HCT116 (cell line): ENCODE measurements at regions not wholly inside any gene's neighbourhood (a gene's known extent, or its start where the extent isn't known, plus 50 kb on each side); places are given as distances from the start of the nearest gene placed in this dataset.

ENCODE experiments used
- ATAC-seq: fragments of 200-7000 bp; cut with Tn5 transposase; 2 replicates; pipeline ENCODE4 v1.9.1; 2020; ENCODE audit warnings: mild to moderate bottlenecking, moderate library complexity
- BruUV-seq: library from RNA; stranded (reverse); fragments of 400-500 nt; replicated peaks from 2 replicates; lab custom pipeline; 2021; lab: Mats Ljungman, UMichigan
- CTCF ChIA-PET: fragments of 300-600 bp; sonication (Branson Sonifier 250); formaldehyde crosslinking; loops from one replicate; lab custom pipeline; 2021; ENCODE audit warnings: antibody characterized with exemption; lab: Charles Lee
- POLR2A ChIA-PET: fragments of 300-600, 350-600 bp; sonication (Branson Sonifier 250); formaldehyde crosslinking; loops from one replicate; lab custom pipeline; 2021; ENCODE audit warnings: antibody characterized with exemption; lab: Charles Lee
- RAD21 ChIA-PET, 2 experiments: fragments of 300-600 bp; sonication (Branson Sonifier 250); formaldehyde crosslinking; loops; one replicate each; lab custom pipeline; 2023; ENCODE audit warnings: low total read pairs in 2 of 2; ENCODE audit not compliant: uncharacterized antibody in 2 of 2, unreplicated experiment in 2 of 2, low non-redundant PET in 1 of 2; lab: Charles Lee
- DNase-seq: peaks from one replicate; pipeline ENCODE4 v3.0.0-alpha.2; 2010; ENCODE audit warnings: low read depth, low spot score
- H2AFZ ChIP-seq: fragments of 200-600 bp; shearing (Covaris generic), sonication (generic); 2 replicates; pipeline ENCODE4 v1.6.1; 2017; ENCODE audit warnings: low read depth, mixed run types, mixed read lengths, antibody characterized with exemption, low read length; ENCODE audit not compliant: poor library complexity, severe bottlenecking
- H3K27ac ChIP-seq: 2 replicates; pipeline ENCODE4 v1.5.1; 2012; ENCODE audit warnings: low read depth, low read length
- H3K27me3 ChIP-seq: fragments of 200-600 bp; sonication (generic); 2 replicates; pipeline ENCODE4 v1.6.1; 2016; ENCODE audit warnings: mixed run types, low read length, mixed read lengths; ENCODE audit not compliant: insufficient read depth
- H3K36me3 ChIP-seq, 2 experiments: fragments of 200-500 bp in 1 of 2; fragments of 200-600 bp in 1 of 2; sonication (Bioruptor generic) in 1 of 2; sonication (generic) in 1 of 2; 2 replicates each; pipeline versions ENCODE4 v1.5.1 to v1.6.1; 2014 to 2016; ENCODE audit warnings: low read length in 2 of 2, inconsistent platforms in 1 of 2, mixed read lengths in 1 of 2, mixed run types in 1 of 2; ENCODE audit not compliant: insufficient read depth in 2 of 2, control insufficient read depth in 1 of 2
- H3K4me1 ChIP-seq, 2 experiments: fragments of 200-600 bp in 1 of 2; sonication (generic) in 1 of 2; 2 replicates each; pipeline versions ENCODE4 v1.5.1 to v1.6.1; 2012 to 2017; ENCODE audit warnings: low read length in 2 of 2, inconsistent platforms in 1 of 2, mild to moderate bottlenecking in 1 of 2, mixed read lengths in 1 of 2, mixed run types in 1 of 2, moderate library complexity in 1 of 2; ENCODE audit not compliant: insufficient read depth in 2 of 2, control insufficient read depth in 1 of 2
- H3K4me2 ChIP-seq: fragments of 200-600 bp; sonication (generic); 2 replicates; pipeline ENCODE4 v1.6.1; 2017; ENCODE audit warnings: mixed run types, low read length, mixed read lengths
- H3K4me3 ChIP-seq, 2 experiments: fragments of 200-600 bp in 1 of 2; sonication (generic) in 1 of 2; replicated peaks in 1 of 2; 2 replicates each; pipeline ENCODE4 v1.5.1; 2011 to 2016; ENCODE audit warnings: low read length in 2 of 2, control low read depth in 1 of 2, low read depth in 1 of 2, mild to moderate bottlenecking in 1 of 2, mixed read lengths in 1 of 2, mixed run types in 1 of 2
- H3K79me2 ChIP-seq: fragments of 200-600 bp; sonication (generic); 2 replicates; pipeline ENCODE4 v1.6.1; 2017; ENCODE audit warnings: mild to moderate bottlenecking, mixed run types, low read length, moderate library complexity, mixed read lengths; ENCODE audit not compliant: insufficient read depth
- H3K9ac ChIP-seq: fragments of 200-600 bp; sonication (generic); 2 replicates; pipeline ENCODE4 v1.6.1; 2016; ENCODE audit warnings: low read length, mixed read lengths
- H3K9me2 ChIP-seq: fragments of 200-600 bp; sonication (generic), shearing (Covaris generic); 2 replicates; pipeline ENCODE4 v1.6.1; 2017; ENCODE audit warnings: mixed run types, mild to moderate bottlenecking, moderate library complexity; ENCODE audit not compliant: insufficient read depth
- H3K9me3 ChIP-seq, 2 experiments: fragments of 200-500 bp in 1 of 2; fragments of 200-600 bp in 1 of 2; sonication (Bioruptor generic) in 1 of 2; sonication (generic) in 1 of 2; 2 replicates each; pipeline ENCODE4 v1.6.1; 2014 to 2017; ENCODE audit warnings: low read length in 2 of 2, mixed read lengths in 2 of 2, inconsistent platforms in 1 of 2, low read depth in 1 of 2, mild to moderate bottlenecking in 1 of 2, mixed run types in 1 of 2, moderate library complexity in 1 of 2; ENCODE audit not compliant: control insufficient read depth in 1 of 2, insufficient read depth in 1 of 2
- H4K20me1 ChIP-seq: fragments of 200-600 bp; sonication (generic), shearing (Covaris generic); 2 replicates; pipeline ENCODE4 v1.6.1; 2017; ENCODE audit warnings: mixed run types, mild to moderate bottlenecking, moderate library complexity; ENCODE audit not compliant: insufficient read depth
- CEBPB ChIP-seq: IDR thresholded peaks from 2 replicates; pipeline ENCODE4 v1.6.1; 2012; ENCODE audit warnings: low read depth
- CTCF ChIP-seq, 3 experiments: fragments of 200-600 bp in 1 of 3; sonication (generic) in 1 of 3; IDR thresholded peaks in 2 of 3; conservative IDR thresholded peaks in 1 of 3; 2 replicates each; pipeline ENCODE4 v1.5.1; 2012 to 2017; ENCODE audit warnings: low read depth in 2 of 3, low read length in 2 of 3, antibody characterized with exemption in 1 of 3, borderline replicate concordance in 1 of 3, control low read depth in 1 of 3, mild to moderate bottlenecking in 1 of 3, mixed read lengths in 1 of 3, mixed run types in 1 of 3, moderate library complexity in 1 of 3; ENCODE audit not compliant: insufficient read depth in 1 of 3
- EGR1 ChIP-seq: IDR thresholded peaks from 2 replicates; pipeline ENCODE4 v1.6.1; 2012; ENCODE audit warnings: low read depth
- ELF1 ChIP-seq: IDR thresholded peaks from 2 replicates; pipeline ENCODE4 v1.6.1; 2012; ENCODE audit warnings: low read depth, borderline replicate concordance
- EZH2 ChIP-seq: fragments of 200-600 bp; sonication (generic); IDR thresholded peaks from 2 replicates; pipeline ENCODE4 v1.6.1; 2017; ENCODE audit warnings: antibody characterized with exemption, mixed run types
- JUND ChIP-seq: IDR thresholded peaks from 2 replicates; pipeline ENCODE4 v1.6.1; 2012
- POLR2AphosphoS5 ChIP-seq: IDR thresholded peaks from 2 replicates; pipeline ENCODE4 v1.6.1; 2011; ENCODE audit warnings: mild to moderate bottlenecking, low read depth, low read length, moderate library complexity
- SP1 ChIP-seq: IDR thresholded peaks from 2 replicates; pipeline ENCODE4 v1.6.1; 2012; ENCODE audit warnings: low read depth
- SRF ChIP-seq: IDR thresholded peaks from 2 replicates; pipeline ENCODE4 v1.6.1; 2012; ENCODE audit warnings: low read depth
- TCF7L2 ChIP-seq: IDR thresholded peaks from 2 replicates; pipeline ENCODE4 v1.7.0; 2011; ENCODE audit warnings: borderline replicate concordance, inconsistent platforms; ENCODE audit not compliant: insufficient read depth, insufficient read length; ENCODE audit errors: extremely low read depth
- intact Hi-C: fragments of 100-400 bp; cut with micrococcal nuclease; formaldehyde crosslinking; loops from 2 replicates; pipeline ENCODE4 v1.10.0; 2022
- TF ChIP-seq, protein P1 (sequence below): IDR thresholded peaks from 2 replicates; pipeline ENCODE4 v1.6.1; 2012; ENCODE audit warnings: low read depth
- TF ChIP-seq, protein P2 (sequence below): IDR thresholded peaks from 2 replicates; pipeline ENCODE4 v1.6.1; 2012

- Histone ChIP-seq H3K9ac (no peak overlapping the region), H3K9me3 (peaks cover 6 to 12% of the 10 kb centered on the region in 2 experiments; a peak in 3 of 4 replicates), H3K4me1 (no peaks in the 10 kb centered on the region), H3K36me3 (no peaks in the 10 kb centered on the region), H3K9me2 (no peaks in the 10 kb centered on the region), H2AFZ (no peak overlapping the region), H3K4me3 (no peak overlapping the region), H3K4me2 (no peak overlapping the region), H3K27me3 (no peaks in the 10 kb centered on the region), H4K20me1 (no peaks in the 10 kb centered on the region), H3K27ac (no peak overlapping the region), H3K79me2 (no peaks in the 10 kb centered on the region)
- DNase-seq (no peak), ATAC-seq (no peak)
- no TSS peak for BruUV-seq
- ChIA-PET CTCF (no interaction called here), POLR2A (no interaction called here), RAD21 (no interaction called here)
- TF ChIP-seq SP1: no peak
- intact Hi-C loops: no loop called here
These were observed 1340.0 kb upstream of the MAP3K7 start for GRCh38 chr6:91926827-91927226.

DNA sequence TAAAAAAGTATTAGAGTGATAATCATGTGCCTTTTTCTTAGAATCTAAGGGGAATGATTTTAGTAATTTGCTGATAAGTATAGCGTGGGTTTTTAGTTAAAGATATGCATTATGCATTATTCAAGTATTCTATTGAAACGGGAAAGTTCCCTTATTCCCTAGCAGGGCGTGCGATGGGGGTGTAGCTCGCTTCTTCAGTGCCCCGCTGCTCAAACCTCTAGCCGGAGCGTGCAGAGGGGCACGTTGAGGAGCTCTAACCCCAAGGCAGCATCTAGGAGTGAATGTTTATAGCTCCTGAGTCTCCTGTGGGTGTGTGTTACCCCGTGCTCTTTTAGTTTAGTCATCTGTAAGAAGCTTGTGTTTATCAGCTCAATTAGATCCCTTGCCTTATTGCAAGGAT is 1339.5 kb upstream of the MAP3K7 start:
- H3K4me2 ChIP-seq: no peak overlapping the region
- no peaks in the 10 kb centered on the region for H3K36me3 ChIP-seq
- H3K4me1 ChIP-seq: no peaks in the 10 kb centered on the region
- H3K9me3 ChIP-seq: peaks cover 6 to 12% of the 10 kb centered on the region in 2 experiments; a peak in 3 of 4 replicates
- CTCF ChIA-PET: no interaction called here
- H4K20me1 ChIP-seq: no peaks in the 10 kb centered on the region
- BruUV-seq: no TSS peak
- no peaks in the 10 kb centered on the region for H3K9me2 ChIP-seq
- no peaks in the 10 kb centered on the region for H3K27me3 ChIP-seq
- POLR2A ChIA-PET: no interaction called here
- TF ChIP-seq SRF (no peak), JUND (no peak), CEBPB (no peak), CTCF (IDR thresholded peaks at IDR 0.05 in 2 of 3, conservative IDR thresholded peaks at IDR 0.05 in 1 of 3; ENCODE audit: borderline replicate concordance in 1 of 3, insufficient read depth in 1 of 3, low read depth in 2 of 3, low read length in 2 of 3) (no peak), TCF7L2 (no peak), ELF1 (no peak), POLR2AphosphoS5 (no peak), EGR1 (no peak), EZH2 (no peak)
- TF ChIP-seq, protein P1, sequence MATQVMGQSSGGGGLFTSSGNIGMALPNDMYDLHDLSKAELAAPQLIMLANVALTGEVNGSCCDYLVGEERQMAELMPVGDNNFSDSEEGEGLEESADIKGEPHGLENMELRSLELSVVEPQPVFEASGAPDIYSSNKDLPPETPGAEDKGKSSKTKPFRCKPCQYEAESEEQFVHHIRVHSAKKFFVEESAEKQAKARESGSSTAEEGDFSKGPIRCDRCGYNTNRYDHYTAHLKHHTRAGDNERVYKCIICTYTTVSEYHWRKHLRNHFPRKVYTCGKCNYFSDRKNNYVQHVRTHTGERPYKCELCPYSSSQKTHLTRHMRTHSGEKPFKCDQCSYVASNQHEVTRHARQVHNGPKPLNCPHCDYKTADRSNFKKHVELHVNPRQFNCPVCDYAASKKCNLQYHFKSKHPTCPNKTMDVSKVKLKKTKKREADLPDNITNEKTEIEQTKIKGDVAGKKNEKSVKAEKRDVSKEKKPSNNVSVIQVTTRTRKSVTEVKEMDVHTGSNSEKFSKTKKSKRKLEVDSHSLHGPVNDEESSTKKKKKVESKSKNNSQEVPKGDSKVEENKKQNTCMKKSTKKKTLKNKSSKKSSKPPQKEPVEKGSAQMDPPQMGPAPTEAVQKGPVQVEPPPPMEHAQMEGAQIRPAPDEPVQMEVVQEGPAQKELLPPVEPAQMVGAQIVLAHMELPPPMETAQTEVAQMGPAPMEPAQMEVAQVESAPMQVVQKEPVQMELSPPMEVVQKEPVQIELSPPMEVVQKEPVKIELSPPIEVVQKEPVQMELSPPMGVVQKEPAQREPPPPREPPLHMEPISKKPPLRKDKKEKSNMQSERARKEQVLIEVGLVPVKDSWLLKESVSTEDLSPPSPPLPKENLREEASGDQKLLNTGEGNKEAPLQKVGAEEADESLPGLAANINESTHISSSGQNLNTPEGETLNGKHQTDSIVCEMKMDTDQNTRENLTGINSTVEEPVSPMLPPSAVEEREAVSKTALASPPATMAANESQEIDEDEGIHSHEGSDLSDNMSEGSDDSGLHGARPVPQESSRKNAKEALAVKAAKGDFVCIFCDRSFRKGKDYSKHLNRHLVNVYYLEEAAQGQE: no peak
- TF ChIP-seq, protein P2, sequence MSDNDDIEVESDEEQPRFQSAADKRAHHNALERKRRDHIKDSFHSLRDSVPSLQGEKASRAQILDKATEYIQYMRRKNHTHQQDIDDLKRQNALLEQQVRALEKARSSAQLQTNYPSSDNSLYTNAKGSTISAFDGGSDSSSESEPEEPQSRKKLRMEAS: no peak
- TF ChIP-seq, all 23 proteins: peak for 0
- Histone ChIP-seq H3K79me2 (no peaks in the 10 kb centered on the region), H2AFZ (no peak overlapping the region), H3K4me3 (no peak overlapping the region), H3K27ac (no peak overlapping the region), H3K9ac (no peak overlapping the region)
- DNase-seq: no peak
- intact Hi-C loops: no loop called here
- RAD21 ChIA-PET: no interaction called here
- no peak for ATAC-seq
